GM12878 (cell line): ENCODE measurements at regions not wholly inside any gene's neighbourhood (a gene's known extent, or its start where the extent isn't known, plus 50 kb on each side); places are given as distances from the start of the nearest gene placed in this dataset.

Source experiments
- ATAC-seq: fragments of 200-7000 bp; cut with Tn5 transposase; 3 replicates; pipeline ENCODE4 v1.9.1; 2020; ENCODE audit warnings: mild to moderate bottlenecking, moderate library complexity
- BruUV-seq: library from RNA; stranded (reverse); fragments of 400-500 nt; replicated peaks from 2 replicates; lab custom pipeline; 2021; lab: Mats Ljungman, UMichigan
- CTCF ChIA-PET: fragments of 300-600 bp; sonication (Branson Sonifier 250); formaldehyde crosslinking; extraction: SDS; loops from one replicate; lab custom pipeline; 2021; ENCODE audit warnings: inconsistent platforms; lab: Yijun Ruan, JAX
- POLR2A ChIA-PET: fragments of 350-600 bp; formaldehyde crosslinking; extraction: SDS; loops from one replicate; lab custom pipeline; 2021; ENCODE audit warnings: inconsistent platforms; lab: Charles Lee
- RAD21 ChIA-PET: fragments of 300-600 bp; sonication (Branson Sonifier 250); formaldehyde crosslinking; loops from one replicate; lab custom pipeline; 2023; ENCODE audit warnings: antibody characterized with exemption; ENCODE audit not compliant: unreplicated experiment; lab: Charles Lee
- SMC1A ChIA-PET: fragments of 300-600 bp; sonication (Branson Sonifier 250); formaldehyde crosslinking; loops from one replicate; lab custom pipeline; 2023; ENCODE audit not compliant: unreplicated experiment, uncharacterized antibody; lab: Charles Lee
- DNase-seq: peaks from one replicate; pipeline ENCODE4 v3.0.0-alpha.2; 2011; ENCODE audit warnings: low read depth, low spot score
- FAIRE-seq: peaks from 3 replicates; lab custom pipeline; 2011; peaks lifted over from hg19 to GRCh38; lab: Jason Lieb, UNC
- H2AFZ ChIP-seq: 2 replicates; pipeline ENCODE4 v1.6.0; 2011; ENCODE audit warnings: low read depth, low read length, control low read depth; ENCODE audit not compliant: control insufficient read depth
- H3K27ac ChIP-seq: 2 replicates; pipeline ENCODE4 v1.5.1; 2011; ENCODE audit warnings: control low read depth; ENCODE audit not compliant: control insufficient read depth, insufficient read depth
- H3K27me3 ChIP-seq, 2 experiments: replicated peaks in 1 of 2; 2 replicates each; pipeline versions ENCODE4 v1.6.0 to v1.6.1; 2011; ENCODE audit warnings: low read length in 1 of 2; ENCODE audit not compliant: control insufficient read depth in 2 of 2, insufficient read depth in 2 of 2
- H3K36me3 ChIP-seq, 2 experiments: 2 replicates each; pipeline ENCODE4 v1.5.1; 2011; ENCODE audit warnings: low read length in 1 of 2; ENCODE audit not compliant: control insufficient read depth in 2 of 2, insufficient read depth in 2 of 2
- H3K4me1 ChIP-seq: 2 replicates; pipeline ENCODE4 v1.6.1; 2011; ENCODE audit warnings: mild to moderate bottlenecking, low read length, moderate library complexity, mixed read lengths; ENCODE audit not compliant: control insufficient read depth, insufficient read depth
- H3K4me2 ChIP-seq: 2 replicates; pipeline ENCODE4 v1.6.0; 2011; ENCODE audit warnings: control low read depth; ENCODE audit not compliant: control insufficient read depth, insufficient read depth
- H3K4me3 ChIP-seq: fragments of 200-600 bp; sonication (generic); 2 replicates; pipeline ENCODE4 v1.5.1; 2016
- H3K79me2 ChIP-seq: 2 replicates; pipeline ENCODE4 v1.6.0; 2011; ENCODE audit warnings: low read length; ENCODE audit not compliant: control insufficient read depth, insufficient read depth
- H3K9ac ChIP-seq: 2 replicates; pipeline ENCODE4 v1.8.0; 2011; ENCODE audit warnings: low read length, control low read depth, mixed read lengths; ENCODE audit not compliant: control insufficient read depth, insufficient read depth
- H3K9me3 ChIP-seq: replicated peaks from 3 replicates; pipeline ENCODE4 v1.5.1; 2011; ENCODE audit warnings: mild to moderate bottlenecking, low read length; ENCODE audit not compliant: control insufficient read depth, insufficient read depth
- H4K20me1 ChIP-seq: 2 replicates; pipeline ENCODE4 v1.6.0; 2011; ENCODE audit not compliant: control insufficient read depth, insufficient read depth
- FOS ChIP-seq: IDR thresholded peaks from 3 replicates; pipeline ENCODE4 v1.6.1; 2011; ENCODE audit warnings: borderline replicate concordance; ENCODE audit not compliant: insufficient read length; ENCODE audit errors: extremely low read depth
- MYB ChIP-seq: fragments of 150-350 bp; IDR thresholded peaks from 2 replicates; pipeline ENCODE4 v1.6.1; 2014; ENCODE audit warnings: mild to moderate bottlenecking, low read depth, low read length, borderline replicate concordance
- NBN ChIP-seq: fragments of 450-650 bp; IDR thresholded peaks from 2 replicates; pipeline ENCODE4 v1.6.1; 2016
- NFIC ChIP-seq: IDR thresholded peaks from 2 replicates; pipeline ENCODE4 v1.6.1; 2012; ENCODE audit warnings: low read depth, mild to moderate bottlenecking, inconsistent platforms, low read length, moderate library complexity
- SIX5 ChIP-seq: IDR thresholded peaks from 2 replicates; pipeline ENCODE4 v1.6.1; 2011; ENCODE audit warnings: mild to moderate bottlenecking, low read depth, low read length, moderate library complexity; ENCODE audit not compliant: severe bottlenecking
- TAF1 ChIP-seq: IDR thresholded peaks from 2 replicates; pipeline ENCODE4 v1.6.1; 2011; ENCODE audit warnings: mild to moderate bottlenecking, low read depth, low read length, borderline replicate concordance
- WGBS: methylation state at CpG from one replicate; pipeline ENCODE4 v1.1.6; 2016; ENCODE audit warnings: low lambda C conversion rate; ENCODE audit not compliant: insufficient replicate concordance, insufficient coverage; ENCODE audit errors: missing lambda C conversion rate; 5-methylcytosine and 5-hydroxymethylcytosine counted together
- in situ Hi-C: fragments of 300-500 bp; cut with MboI; formaldehyde crosslinking; loops from 9 replicates; pipeline ENCODE4 v1.14.3; 2018; ENCODE audit warnings: mixed read lengths
- intact Hi-C: fragments of 100-400 bp; cut with micrococcal nuclease; formaldehyde crosslinking; loops from one replicate; pipeline ENCODE4 v1.14.2; 2022; ENCODE audit not compliant: unreplicated experiment
- TF ChIP-seq, protein P1 (sequence below): fragments of 450-650 bp; formaldehyde crosslinking; IDR thresholded peaks from 2 replicates; pipeline ENCODE4 v1.4.0; 2022; ENCODE audit warnings: mild to moderate bottlenecking, moderate library complexity
- TF ChIP-seq, protein P2 (sequence below): fragments of 450-650 bp; formaldehyde crosslinking; IDR thresholded peaks from 2 replicates; pipeline ENCODE4 v1.4.0; 2020; ENCODE audit warnings: mild to moderate bottlenecking, moderate library complexity
- TF ChIP-seq, protein P3 (sequence below): fragments of 450-650 bp; IDR thresholded peaks from 2 replicates; pipeline ENCODE4 v1.6.1; 2018; ENCODE audit warnings: borderline replicate concordance, mild to moderate bottlenecking; ENCODE audit not compliant: partially characterized antibody
- TF ChIP-seq, protein P4 (sequence below): IDR thresholded peaks from 2 replicates; pipeline ENCODE4 v1.6.1; 2012; ENCODE audit warnings: mild to moderate bottlenecking, low read depth, low read length

DNA sequence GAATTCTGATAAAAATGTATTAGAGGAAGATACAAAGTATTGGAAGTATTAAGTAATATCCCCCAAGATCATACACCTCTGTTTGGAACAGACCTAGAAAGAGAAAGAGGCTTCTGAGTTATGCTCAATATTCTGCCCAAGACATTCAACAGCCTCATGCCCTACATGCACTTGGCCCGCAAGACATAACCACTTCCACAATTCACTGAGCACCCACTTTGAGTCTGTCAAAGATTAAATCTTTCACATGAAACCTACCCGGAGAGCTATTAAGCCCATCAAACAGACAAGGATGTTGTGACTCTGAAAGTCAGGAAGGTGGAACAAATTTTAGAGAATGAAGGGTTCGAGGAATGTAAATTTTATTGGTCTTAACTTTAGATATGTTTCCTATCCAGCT, 344.7 kb upstream of the SYT4 start:
- ATAC-seq (no peak), FAIRE-seq (no peak), DNase-seq (no peak)
- H4K20me1 ChIP-seq: no peaks in the 10 kb centered on the region
- ChIA-PET RAD21 (interaction anchor here (0.9 to 1.7 kb wide), 4 partner anchors 705 to 1763 kb away, joined by 3 to 5 read pairs (median 3); no protein-coding TSS in a partner anchor), SMC1A (interaction anchor here (0.7 to 1.0 kb wide), 2 partner anchors 38 to 119 kb away, joined by 3 to 4 read pairs; no protein-coding TSS in a partner anchor), CTCF (interaction anchor here (0.5 to 1.6 kb wide), 8 partner anchors 8 to 1764 kb away, joined by 3 to 7 read pairs (median 3); no protein-coding TSS in a partner anchor), POLR2A (no interaction called here)
- H3K36me3 ChIP-seq: no peaks in the 10 kb centered on the region
- H3K4me1 ChIP-seq: no peaks in the 10 kb centered on the region
- in situ Hi-C loops (loop anchor here (5.0 kb wide), 1 partner anchor 1755 kb away; no protein-coding TSS in a partner anchor), intact Hi-C loops (no loop called here)
- H3K9ac ChIP-seq: no peak overlapping the region
- 63% methylated on average over 3 of the region's 3 CpGs for WGBS
- H3K27ac ChIP-seq: no peak overlapping the region
- H3K4me2 ChIP-seq: no peak overlapping the region
- H3K9me3 ChIP-seq: no peaks in the 10 kb centered on the region
- no TSS peak for BruUV-seq
- H2AFZ ChIP-seq: no peak overlapping the region
- H3K27me3 ChIP-seq: no peaks in the 10 kb centered on the region; a peak in 1 of 4 replicates
- H3K79me2 ChIP-seq: no peaks in the 10 kb centered on the region
- no peak overlapping the region for H3K4me3 ChIP-seq
- TF ChIP-seq TAF1 (no peak), FOS (no peak), NBN (no peak), NFIC (no peak), MYB (no peak), SIX5 (no peak)
- TF ChIP-seq, protein P1, sequence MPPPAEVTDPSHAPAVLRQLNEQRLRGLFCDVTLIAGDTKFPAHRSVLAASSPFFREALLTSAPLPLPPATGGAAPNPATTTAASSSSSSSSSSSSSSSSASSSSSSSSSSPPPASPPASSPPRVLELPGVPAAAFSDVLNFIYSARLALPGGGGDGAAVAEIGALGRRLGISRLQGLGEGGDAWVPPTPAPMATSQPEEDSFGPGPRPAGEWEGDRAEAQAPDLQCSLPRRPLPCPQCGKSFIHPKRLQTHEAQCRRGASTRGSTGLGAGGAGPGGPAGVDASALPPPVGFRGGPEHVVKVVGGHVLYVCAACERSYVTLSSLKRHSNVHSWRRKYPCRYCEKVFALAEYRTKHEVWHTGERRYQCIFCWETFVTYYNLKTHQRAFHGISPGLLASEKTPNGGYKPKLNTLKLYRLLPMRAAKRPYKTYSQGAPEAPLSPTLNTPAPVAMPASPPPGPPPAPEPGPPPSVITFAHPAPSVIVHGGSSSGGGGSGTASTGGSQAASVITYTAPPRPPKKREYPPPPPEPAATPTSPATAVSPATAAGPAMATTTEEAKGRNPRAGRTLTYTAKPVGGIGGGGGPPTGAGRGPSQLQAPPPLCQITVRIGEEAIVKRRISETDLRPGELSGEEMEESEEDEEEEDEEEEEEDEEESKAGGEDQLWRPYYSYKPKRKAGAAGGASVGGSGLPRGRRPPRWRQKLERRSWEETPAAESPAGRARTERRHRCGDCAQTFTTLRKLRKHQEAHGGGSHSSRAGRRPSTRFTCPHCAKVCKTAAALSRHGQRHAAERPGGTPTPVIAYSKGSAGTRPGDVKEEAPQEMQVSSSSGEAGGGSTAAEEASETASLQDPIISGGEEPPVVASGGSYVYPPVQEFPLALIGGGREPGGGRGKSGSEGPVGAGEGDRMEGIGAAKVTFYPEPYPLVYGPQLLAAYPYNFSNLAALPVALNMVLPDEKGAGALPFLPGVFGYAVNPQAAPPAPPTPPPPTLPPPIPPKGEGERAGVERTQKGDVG (CRISPR knock-in tag): no peak
- TF ChIP-seq, protein P2, sequence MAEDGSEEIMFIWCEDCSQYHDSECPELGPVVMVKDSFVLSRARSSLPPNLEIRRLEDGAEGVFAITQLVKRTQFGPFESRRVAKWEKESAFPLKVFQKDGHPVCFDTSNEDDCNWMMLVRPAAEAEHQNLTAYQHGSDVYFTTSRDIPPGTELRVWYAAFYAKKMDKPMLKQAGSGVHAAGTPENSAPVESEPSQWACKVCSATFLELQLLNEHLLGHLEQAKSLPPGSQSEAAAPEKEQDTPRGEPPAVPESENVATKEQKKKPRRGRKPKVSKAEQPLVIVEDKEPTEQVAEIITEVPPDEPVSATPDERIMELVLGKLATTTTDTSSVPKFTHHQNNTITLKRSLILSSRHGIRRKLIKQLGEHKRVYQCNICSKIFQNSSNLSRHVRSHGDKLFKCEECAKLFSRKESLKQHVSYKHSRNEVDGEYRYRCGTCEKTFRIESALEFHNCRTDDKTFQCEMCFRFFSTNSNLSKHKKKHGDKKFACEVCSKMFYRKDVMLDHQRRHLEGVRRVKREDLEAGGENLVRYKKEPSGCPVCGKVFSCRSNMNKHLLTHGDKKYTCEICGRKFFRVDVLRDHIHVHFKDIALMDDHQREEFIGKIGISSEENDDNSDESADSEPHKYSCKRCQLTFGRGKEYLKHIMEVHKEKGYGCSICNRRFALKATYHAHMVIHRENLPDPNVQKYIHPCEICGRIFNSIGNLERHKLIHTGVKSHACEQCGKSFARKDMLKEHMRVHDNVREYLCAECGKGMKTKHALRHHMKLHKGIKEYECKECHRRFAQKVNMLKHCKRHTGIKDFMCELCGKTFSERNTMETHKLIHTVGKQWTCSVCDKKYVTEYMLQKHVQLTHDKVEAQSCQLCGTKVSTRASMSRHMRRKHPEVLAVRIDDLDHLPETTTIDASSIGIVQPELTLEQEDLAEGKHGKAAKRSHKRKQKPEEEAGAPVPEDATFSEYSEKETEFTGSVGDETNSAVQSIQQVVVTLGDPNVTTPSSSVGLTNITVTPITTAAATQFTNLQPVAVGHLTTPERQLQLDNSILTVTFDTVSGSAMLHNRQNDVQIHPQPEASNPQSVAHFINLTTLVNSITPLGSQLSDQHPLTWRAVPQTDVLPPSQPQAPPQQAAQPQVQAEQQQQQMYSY (CRISPR knock-in tag): no peak
- TF ChIP-seq, protein P3, sequence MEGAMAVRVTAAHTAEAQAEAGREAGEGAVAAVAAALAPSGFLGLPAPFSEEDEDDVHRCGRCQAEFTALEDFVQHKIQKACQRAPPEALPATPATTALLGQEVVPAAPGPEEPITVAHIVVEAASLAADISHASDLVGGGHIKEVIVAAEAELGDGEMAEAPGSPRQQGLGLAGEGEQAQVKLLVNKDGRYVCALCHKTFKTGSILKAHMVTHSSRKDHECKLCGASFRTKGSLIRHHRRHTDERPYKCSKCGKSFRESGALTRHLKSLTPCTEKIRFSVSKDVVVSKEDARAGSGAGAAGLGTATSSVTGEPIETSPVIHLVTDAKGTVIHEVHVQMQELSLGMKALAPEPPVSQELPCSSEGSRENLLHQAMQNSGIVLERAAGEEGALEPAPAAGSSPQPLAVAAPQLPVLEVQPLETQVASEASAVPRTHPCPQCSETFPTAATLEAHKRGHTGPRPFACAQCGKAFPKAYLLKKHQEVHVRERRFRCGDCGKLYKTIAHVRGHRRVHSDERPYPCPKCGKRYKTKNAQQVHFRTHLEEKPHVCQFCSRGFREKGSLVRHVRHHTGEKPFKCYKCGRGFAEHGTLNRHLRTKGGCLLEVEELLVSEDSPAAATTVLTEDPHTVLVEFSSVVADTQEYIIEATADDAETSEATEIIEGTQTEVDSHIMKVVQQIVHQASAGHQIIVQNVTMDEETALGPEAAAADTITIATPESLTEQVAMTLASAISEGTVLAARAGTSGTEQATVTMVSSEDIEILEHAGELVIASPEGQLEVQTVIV: no peak
- TF ChIP-seq, protein P4, sequence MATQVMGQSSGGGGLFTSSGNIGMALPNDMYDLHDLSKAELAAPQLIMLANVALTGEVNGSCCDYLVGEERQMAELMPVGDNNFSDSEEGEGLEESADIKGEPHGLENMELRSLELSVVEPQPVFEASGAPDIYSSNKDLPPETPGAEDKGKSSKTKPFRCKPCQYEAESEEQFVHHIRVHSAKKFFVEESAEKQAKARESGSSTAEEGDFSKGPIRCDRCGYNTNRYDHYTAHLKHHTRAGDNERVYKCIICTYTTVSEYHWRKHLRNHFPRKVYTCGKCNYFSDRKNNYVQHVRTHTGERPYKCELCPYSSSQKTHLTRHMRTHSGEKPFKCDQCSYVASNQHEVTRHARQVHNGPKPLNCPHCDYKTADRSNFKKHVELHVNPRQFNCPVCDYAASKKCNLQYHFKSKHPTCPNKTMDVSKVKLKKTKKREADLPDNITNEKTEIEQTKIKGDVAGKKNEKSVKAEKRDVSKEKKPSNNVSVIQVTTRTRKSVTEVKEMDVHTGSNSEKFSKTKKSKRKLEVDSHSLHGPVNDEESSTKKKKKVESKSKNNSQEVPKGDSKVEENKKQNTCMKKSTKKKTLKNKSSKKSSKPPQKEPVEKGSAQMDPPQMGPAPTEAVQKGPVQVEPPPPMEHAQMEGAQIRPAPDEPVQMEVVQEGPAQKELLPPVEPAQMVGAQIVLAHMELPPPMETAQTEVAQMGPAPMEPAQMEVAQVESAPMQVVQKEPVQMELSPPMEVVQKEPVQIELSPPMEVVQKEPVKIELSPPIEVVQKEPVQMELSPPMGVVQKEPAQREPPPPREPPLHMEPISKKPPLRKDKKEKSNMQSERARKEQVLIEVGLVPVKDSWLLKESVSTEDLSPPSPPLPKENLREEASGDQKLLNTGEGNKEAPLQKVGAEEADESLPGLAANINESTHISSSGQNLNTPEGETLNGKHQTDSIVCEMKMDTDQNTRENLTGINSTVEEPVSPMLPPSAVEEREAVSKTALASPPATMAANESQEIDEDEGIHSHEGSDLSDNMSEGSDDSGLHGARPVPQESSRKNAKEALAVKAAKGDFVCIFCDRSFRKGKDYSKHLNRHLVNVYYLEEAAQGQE: no peak
